SKM-1 treated with dmso at 0.1 percent for 144 hours (cell line): ENCODE measurements at regions not wholly inside any gene's neighbourhood (a gene's known extent, or its start where the extent isn't known, plus 50 kb on each side); places are given as distances from the start of the nearest gene placed in this dataset.
A peak's percentile ranks its signal among the peaks of the same experiment; 100 is the strongest.

Experiments
- DNase-seq: peaks from one replicate; lab custom pipeline; 2025; ENCODE audit not compliant: unreplicated experiment; lab: John Stamatoyannopoulos, UW

DNA sequence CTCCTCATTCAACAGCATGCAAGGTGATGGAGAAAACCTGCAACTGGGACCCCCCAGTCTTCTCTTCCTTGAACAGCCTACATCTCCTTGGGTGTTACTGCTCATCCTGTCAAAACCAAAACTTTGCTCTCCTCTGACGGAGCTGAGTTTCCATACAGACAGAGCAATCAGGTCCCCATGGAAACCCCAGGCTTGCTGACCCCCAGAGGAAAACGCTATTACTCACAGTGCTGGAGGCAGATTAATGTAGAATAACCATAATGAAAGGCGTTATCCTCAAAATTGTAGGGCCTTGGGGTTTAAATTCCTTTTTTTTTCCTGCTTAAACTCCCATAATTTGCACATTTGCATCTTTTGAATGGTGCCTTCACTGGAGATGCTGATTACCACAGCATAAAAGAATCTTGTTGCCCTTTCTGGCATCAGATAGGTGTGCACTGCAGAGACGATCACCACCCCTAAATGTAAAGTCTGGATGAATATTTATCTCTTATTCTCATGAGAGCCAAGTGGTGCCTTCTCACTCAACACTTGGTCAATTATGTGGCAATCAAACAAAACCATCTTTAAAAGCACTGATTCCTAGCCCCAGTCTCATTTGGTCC lies 126.3 kb downstream of the MSX2 start:
- no peak for DNase-seq

DNA sequence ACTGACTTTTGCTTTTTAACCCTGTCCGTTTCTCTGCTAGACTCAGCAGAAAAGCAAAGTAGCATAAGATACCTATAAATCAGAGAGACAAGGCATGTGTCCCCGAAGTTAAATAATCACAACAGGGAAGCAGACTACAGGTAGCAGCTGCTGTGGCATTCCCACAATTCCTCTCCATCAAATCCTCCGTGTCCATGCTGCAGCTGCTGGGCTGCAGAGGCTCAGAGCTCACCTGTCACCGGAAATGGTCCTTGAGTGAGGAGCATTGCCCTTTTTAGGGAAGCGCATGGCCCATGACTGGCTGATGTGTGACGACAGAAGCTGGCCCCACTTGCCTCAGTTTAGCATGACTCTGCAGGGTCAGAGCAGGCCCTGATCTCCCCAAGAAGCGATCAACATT lies 125.0 kb downstream of the MSX2 start:
- DNase-seq = no peak

DNA sequence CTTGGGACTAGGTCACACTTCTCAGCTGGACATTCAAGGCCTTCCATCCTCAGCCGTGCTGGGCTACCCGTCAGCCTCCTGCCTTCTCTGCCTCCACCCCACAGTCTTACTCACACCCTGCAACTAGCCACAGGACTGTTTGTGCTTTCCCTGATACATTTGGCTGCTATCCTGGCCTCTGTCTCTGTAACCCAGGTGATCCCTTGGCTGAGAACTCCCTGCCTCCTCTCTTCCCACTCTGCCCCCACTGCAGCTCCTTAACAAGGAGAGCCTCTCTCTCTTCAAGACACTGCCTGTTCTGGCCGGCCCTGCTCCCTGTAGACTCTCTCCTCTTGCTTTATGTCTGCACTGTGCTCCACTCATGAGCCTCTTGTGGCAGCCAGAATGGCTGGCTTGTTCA lies 120.6 kb downstream of the MSX2 start:
- DNase-seq = no peak

DNA sequence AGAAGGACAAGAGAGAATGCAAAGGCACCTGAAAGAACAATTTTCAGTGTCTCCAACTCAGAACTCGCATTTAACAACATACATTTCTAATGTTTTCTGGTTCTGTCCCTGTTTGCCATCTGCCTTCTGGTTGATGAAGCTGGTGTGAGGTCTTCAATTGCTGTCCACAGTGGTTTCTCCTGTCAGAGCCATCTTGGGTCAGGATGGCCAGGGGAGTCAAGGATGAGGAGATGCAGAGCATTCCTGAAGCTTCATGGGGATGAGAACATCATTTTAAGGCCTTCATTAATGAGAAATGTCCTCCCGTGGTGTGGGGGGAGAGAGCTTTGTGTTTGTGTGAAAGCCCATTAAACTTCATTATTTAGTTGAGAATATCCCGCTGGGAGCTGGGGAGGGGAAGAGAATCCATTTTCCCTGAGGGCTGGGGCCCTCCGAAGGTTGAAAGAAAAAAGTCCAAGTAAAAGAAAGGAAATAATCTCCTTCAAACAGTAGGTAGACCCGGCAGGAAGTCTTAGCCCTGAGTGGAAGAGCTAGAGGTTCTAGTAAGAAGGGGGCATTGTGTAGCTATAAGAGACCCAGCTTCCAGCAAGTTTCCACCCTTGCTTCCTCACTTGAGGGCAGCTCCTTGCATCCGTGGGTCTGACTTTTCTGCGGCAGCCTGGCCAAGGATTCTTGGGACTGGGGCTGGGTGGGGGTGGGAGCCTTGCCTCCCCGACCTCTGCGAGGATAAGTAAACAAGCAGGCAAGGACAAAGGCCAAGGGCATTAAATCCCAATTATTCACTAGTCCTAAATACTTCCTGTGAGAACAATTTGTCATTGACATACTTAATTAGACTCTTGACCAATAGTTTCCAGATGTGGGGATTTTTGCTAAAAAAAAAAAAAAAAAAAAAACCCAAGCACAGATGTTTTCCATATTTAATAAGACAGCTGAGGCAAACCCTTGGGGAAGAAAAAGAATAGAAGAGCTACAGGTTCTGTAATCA lies 119.2 kb downstream of the MSX2 start:
- no peak for DNase-seq

DNA sequence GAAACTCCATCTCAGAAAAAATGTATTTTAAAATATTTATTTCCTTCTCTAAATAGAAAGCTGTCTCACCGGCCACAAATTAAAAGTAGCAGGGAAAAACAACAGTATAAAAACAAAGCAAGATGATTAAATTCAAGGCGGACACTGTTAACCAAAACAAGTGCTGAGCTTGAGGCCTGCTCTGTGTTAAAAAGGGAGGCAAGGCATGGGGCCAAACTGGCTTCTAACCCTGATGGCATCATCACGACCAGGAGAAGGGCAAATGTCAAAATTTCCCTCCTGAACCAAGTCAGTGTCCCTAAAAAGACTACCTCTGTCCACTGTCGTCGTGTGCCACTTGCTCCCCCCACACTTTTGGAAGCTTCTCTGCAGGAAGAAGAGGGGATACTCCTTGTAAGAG lies 116.1 kb downstream of the MSX2 start:
- DNase-seq = no peak

DNA sequence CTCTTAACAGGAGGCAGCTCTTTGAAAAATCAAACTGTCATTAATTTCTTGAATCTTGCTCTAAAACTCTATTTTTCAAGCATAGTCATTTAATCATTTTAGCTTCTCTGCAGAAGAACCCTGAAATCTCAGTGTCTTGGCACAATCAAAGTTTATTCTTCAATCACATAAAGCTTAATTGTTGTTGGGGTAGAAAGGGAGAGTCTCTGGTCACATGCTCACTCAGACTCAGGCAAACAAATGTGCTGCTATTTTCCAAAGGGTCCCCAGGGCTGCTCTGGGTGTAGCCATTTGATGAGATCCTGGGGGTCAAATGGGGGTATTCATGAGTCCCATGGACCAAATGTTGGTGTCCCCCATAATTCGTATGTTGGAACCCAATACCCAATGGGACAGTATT lies 114.8 kb downstream of the MSX2 start:
- DNase-seq = no peak

DNA sequence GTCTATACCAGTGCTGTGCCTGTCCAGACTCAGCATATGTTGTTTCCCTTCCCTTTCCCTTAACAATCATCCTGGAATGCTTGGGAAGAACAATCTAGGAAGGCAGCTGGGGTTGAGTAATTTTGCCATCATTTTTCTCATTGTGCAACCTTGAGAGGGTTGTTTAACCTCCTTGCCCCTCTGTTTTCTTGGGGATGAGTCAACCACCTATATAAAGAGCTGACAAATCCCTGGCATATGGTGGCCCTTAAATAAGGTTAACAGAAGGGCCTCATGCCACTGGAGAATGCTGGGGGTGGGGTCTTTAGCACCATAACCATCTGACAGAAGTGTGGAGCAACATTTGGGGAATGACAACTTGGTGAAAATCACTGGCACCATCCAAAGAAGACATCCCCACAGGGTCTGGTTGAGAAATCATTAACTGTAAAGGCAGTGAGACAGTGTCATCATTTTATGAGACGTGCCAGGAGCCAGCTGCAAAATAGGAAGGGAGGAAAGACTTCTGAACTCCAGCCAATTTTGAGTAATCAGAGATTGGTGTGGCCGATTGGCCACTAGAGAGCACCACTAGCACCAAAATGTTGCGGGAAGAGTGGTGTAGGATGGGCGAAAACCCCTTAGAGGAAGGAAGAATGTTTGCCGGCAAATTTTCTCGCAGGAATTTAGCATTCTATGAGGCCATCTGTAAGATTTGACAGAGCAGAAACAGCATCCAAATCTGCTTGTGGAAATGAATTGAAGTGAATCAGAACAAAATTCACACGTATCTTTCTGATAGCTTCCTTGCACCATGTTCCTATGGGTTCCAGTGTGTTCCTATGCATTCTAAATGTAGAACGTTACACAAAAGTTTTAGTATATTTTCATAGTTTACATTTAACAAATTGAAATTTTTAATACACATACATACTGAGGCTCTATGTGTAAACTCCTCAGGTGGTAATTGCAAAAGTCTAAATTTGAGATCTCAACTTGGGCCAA lies 113.8 kb downstream of the MSX2 start:
- no peak for DNase-seq

DNA sequence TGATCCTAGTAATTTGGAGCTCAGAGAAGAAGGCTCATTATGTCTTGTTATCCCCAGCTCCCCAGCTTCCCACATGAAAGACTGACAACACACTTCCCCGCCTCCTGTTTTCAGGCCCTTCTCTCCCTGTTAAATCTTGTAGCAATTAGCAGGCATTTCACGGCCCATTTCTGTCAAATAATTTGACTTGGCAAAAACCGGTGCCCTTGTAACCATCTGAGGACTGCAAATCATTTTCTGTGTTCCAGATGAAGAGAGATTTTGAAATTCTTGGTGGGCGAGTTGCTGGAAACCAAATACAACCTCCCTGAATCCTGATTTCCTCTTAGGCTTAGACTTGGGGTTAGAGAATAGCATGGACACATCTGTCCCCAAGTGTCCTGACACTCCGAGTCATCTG lies 109.7 kb downstream of the MSX2 start:
- DNase-seq = no peak

DNA sequence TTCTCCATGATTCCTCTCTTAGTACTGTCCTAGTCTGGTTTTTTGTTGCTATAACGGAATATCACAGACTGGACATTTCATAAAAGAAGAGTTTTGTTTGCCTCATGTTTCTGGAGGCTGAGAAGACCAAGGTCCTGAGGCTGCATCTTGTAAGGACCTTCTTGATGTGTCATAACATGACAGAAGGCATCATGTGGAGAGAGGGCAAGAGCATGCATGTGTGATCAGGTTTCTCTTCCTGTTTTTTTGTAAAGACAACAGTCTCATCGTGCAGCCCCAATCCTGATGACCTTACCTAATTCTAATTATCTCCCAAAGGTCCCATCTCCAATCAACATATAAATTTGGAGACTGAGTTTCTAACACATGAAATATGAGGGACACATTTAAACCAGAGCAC lies 108.4 kb downstream of the MSX2 start:
- no peak for DNase-seq

DNA sequence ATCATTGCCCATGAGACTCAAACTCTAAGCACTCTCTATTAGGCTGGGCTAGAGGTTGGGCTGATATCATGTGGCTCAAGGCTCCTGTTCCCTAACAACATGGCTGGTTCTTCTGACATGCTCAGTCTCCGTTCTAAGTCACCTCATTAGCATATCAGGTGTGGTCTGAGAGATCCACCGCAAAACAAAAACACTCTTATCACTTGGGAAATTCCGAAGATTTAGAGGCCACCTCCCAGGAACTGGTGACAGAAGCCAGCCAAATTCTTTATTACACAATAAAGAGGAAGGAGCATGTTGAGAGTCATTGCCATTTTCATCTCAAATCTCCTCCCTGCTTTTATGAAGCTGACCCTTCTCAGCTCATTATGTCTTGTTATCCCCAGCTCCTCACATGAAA lies 107.6 kb downstream of the MSX2 start:
- no peak for DNase-seq

DNA sequence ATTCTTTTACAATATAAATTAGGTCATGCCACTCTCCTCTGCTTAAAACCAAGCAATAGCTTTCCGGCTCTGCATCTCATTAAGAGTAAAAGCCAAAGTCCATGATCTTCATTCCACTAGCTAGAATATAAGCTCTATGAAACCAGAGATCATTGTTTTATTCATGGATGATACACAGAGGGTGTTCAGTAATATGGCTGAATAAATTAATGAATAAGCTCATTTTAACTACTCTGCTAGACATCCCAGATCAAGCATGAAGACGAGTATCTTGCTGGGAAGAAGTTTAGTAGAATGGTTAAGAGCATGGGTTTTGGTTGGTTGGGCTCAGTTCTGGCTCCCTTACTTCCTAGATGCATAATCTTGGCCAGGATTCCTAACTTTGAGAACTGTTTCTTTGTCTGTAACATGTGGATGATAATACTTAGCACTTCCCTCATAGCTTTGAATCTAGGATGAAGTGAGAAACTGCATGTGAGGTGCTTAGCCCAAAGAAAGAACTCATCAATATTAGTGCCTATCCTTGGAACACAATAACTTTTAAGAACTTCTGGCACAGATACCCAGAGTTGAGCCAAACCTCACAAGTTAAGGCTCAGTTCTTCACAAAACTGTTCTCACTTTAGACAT lies 106.8 kb downstream of the MSX2 start:
- DNase-seq = no peak

DNA sequence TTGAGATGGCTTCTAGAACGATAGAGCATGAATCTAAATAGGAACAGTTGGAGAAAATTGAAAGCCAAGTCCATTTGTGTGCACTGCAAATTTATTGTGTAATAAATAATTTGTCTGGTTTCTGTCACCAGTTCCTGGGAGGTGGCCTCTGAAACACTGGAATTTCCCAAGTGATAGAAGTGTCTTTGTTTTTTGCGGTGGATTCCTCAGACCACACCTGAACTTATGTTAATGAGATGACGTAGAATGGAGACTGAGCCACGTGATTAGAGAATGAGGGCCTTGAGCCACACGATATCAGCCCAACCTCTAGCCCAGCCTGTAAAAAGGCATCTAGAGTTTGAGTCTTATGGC lies 105.1 kb downstream of the MSX2 start:
- no peak for DNase-seq

DNA sequence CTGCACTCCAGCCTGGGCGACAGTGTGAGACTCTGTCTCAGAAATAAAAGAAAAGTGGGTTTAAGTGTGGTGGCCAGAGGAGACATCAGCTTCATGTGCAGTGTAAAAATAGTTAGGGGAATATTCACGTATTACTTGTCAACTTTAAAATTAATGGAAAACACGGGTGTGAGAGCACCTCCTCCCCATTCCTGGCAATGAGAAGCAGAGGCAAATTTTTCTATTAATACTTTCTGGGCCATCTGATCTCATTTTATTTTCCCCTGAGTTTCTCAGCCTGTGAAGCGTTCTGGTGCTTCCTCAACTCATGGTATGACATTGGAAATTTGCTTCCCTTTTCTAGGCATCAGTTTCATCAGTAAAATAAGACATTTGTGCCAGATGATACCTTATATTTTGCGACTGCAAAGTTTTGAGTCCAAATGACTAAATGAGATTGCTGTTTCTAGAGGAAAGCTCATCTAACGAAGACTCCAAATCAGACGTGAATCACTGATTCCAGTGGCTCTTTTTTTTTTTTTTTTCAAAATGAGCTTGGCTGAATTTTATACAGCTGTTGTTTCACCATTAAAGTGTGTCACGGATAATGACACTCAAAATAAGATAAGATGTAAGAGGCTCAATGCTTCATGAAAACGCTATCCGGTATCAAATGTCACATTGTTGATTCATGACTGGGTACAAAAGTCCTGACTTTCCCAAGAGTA lies 104.6 kb downstream of the MSX2 start:
- DNase-seq = no peak

DNA sequence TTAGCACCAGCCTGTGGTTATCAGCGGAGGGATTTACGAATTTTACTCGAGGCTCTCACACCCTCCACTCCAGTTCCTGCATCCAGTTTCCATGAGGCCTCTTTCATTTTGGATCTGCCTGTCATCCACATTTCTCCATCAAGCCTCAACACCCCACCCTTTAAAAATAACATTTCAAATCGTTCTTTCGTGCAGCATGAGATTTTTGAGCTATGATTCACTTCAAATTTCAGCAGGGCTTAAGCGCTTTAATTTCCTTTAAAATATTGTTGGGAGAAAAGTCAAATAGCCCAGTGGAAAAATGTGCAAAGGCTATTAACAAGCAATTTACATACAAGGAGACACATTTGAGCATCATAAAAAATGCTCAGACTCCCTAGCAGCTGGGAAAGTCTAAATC lies 103.2 kb downstream of the MSX2 start:
- no peak for DNase-seq

DNA sequence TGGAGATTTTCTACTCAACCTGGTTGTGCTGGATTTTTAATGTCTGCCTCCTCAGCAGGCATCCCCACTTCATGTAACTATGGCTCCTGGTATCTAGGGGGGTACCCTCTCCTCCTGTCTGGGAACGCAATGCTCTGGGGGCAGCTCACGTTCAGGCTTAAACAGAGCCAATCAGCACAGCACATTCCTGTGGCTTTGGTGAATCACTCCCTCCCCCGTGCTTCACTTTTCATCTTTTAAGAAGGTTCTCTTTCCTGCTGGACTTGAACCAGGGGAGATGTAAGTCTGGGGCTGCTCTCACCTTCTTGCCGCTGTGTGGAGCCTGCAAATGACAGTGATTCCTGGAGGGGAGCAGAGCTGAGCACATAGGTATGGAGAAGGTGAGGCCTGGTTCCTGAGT lies 101.2 kb downstream of the MSX2 start:
- DNase-seq = no peak

DNA sequence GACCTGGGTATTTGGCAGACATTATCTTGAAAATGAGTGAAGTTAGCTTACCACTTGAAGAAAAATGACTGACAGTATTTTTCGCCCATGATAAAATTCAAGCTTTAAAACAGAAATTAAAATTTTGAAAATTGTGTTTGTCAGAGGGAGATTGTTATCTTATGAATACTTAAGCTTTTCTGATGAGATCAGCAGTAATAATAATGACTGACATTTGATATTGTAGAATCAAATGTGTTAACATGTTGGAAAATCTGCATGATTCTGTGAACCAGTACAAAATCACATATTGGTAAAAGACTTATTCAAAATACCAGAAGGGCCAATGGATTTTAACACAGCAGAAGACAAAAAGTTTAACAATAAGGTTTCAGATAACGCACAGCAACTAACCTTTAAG lies 94.0 kb downstream of the MSX2 start:
- DNase-seq = no peak

DNA sequence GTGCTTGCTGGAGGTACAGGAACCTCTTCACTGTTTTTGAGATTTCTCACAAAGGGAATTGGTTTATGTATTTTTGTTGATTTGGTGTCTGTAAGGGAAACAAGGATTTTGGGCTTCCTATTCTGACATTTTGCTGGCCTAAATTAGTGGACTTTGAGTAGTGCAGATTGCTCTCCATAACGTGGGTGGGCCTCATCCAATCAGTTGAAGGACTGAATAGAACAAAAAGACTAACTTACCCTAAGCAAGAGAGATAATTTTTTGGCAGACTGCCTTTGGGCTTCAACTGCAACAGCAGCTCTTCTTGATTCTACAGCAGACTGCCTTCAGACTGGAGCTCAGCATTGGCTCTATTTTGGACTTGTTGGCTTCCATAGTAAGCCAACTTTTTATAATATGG lies 93.2 kb downstream of the MSX2 start:
- no peak for DNase-seq

DNA sequence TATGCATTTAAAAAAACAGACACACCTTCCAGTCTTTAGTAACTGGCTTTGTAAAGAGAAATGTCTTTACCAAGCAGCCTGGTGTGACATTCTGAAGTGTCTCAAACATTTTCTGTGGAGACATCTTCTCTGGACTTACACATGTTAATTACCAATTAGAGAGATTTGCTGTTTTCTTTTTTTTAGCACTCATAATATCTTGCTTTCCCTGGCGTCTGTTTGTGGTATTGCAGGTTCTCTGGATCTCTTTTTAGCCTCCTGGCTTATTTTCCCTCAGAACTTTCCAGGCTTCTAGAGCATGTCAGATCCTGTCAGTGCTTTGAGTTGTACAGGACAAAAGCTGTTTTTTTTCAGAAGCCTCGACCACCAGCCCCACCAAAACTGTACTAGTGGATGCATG lies 92.5 kb downstream of the MSX2 start:
- DNase-seq = peak; percentile 4

DNA sequence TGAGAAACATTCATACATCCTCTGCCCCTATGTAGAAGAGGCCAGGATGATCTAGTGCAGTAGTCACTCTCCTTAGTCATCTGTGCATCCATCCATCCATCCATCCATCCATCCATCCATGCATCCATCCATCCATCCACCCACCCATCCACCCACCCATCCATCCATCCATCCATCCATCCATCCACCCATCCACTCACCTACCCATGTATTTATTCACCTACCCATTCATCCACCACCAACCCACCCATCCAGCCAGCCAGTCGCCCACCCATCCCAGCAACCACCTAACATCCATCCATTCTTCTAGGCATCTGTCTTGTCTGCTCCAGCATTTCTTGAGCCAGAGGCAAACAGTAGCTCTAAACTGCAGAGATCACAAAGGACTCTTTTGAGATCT lies 87.1 kb downstream of the MSX2 start:
- no peak for DNase-seq

DNA sequence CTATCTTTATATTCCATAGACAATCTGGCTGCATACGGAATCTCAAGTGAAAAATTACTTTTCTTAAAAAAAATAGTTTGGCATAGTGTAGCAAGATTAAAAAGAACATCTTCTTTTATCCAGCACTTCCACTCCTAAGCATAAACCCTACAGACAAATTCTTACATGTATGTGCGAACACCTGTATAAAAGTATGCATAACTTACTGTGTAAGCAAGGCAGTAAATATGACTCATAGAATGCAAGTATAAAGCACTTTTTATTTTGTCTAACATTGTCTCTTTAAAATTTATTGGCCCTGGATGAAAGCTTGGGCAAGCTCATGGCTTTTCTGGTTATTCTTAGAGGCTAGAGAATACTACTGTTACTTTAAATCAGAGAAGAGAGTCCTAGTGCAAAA lies 86.4 kb downstream of the MSX2 start:
- DNase-seq = no peak
